Thymus (tissue), 11 donors: ENCODE measurements at regions not wholly inside any gene's neighbourhood (a gene's known extent, or its start where the extent isn't known, plus 50 kb on each side); places are given as distances from the start of the nearest gene placed in this dataset.

Experiments
- DNase-seq, 9 donors: peaks; one replicate each; pipeline ENCODE4 v3.0.0-alpha.2; 2013; ENCODE audit warnings: low spot score in 9 of 9, low read depth in 6 of 9, missing footprints in 1 of 9
- H3K27ac ChIP-seq, 2 donors: one replicate each; pipeline ENCODE4 v1.5.1; 2013; ENCODE audit warnings: control low read depth in 1 of 2, low read depth in 1 of 2, low read length in 1 of 2, mild to moderate bottlenecking in 1 of 2, moderate library complexity in 1 of 2
- H3K27me3 ChIP-seq, 2 donors: one replicate each; pipeline ENCODE4 v1.5.1; 2013; ENCODE audit warnings: low read length in 1 of 2; ENCODE audit not compliant: control insufficient read depth in 2 of 2, insufficient read depth in 1 of 2
- H3K36me3 ChIP-seq, 2 donors: one replicate each; pipeline ENCODE4 v1.5.1; 2013; ENCODE audit warnings: low read length in 1 of 2, mild to moderate bottlenecking in 1 of 2, moderate library complexity in 1 of 2; ENCODE audit not compliant: control insufficient read depth in 2 of 2, insufficient read depth in 2 of 2
- H3K4me1 ChIP-seq, 2 donors: one replicate each; pipeline ENCODE4 v1.5.1; 2013; ENCODE audit warnings: low read length in 2 of 2; ENCODE audit not compliant: control insufficient read depth in 2 of 2, insufficient read depth in 2 of 2
- H3K4me3 ChIP-seq, 2 donors: one replicate each; pipeline ENCODE4 v1.5.1; 2013; ENCODE audit warnings: low read length in 2 of 2, control low read depth in 1 of 2, mild to moderate bottlenecking in 1 of 2
- H3K9me3 ChIP-seq, 2 donors: one replicate each; pipeline ENCODE4 v1.5.1; 2013; ENCODE audit warnings: low read length in 1 of 2, mild to moderate bottlenecking in 1 of 2; ENCODE audit not compliant: control insufficient read depth in 2 of 2, insufficient read depth in 1 of 2
- whole genome bisulfite sequencing: extraction: QIAGEN DNeasy Blood & Tissue Kit; methylation state at CpG from one replicate; pipeline ENCODE4 v1.1.7; 2013; 5-methylcytosine and 5-hydroxymethylcytosine counted together
- donor health status: healthy.

DNA sequence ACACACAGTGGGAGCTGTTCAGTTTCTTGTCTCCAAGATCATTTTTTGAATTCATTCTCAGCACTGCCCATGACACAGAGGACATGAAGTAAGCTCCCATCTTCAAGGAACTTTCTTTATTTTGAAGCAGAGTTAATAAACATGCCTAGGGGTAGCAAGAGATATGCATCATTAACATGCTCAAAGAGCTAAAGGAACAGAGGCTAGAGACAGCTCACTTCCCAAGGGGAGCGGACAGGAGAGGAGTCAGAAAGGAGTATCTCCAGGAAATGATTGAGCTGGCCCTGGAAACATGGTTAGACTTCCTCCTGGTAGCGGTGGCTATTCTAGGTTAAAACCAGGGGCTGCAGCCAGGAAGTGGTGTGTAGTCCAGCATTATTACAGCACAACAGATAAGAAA, 135.9 kb downstream of the GPAM start:
- H3K9me3 ChIP-seq: no peaks in the 10 kb centered on the region
- no peak for DNase-seq
- H3K36me3 ChIP-seq: no peaks in the 10 kb centered on the region
- 13% methylated on average over 2 of the region's 2 CpGs for WGBS
- no peaks in the 10 kb centered on the region for H3K4me1 ChIP-seq
- no peak overlapping the region for H3K4me3 ChIP-seq
- H3K27ac ChIP-seq: no peak overlapping the region
- H3K27me3 ChIP-seq: no peaks in the 10 kb centered on the region

DNA sequence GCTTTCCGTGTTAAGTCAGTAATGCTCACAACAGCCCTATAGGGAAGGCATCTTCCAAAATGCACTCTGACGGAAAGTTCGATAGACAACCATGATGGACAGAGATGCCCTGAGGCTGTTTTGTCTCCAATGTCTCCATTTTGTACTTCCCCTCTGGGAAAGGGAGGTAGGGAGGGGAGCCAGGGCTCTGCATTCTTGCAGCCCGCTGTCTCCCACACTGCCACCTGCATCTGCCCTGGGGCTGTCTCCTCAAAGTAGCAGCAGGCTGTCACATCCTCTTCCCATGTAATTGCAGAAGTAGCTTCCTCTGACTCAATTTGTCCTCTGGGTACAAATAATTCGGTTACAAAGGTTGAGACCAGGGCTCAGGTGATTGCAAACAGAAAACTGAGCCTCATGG, 131.4 kb downstream of the GPAM start:
- no peaks in the 10 kb centered on the region for H3K4me1 ChIP-seq
- 82% methylated on average over 5 of the region's 5 CpGs for WGBS
- H3K9me3 ChIP-seq: no peaks in the 10 kb centered on the region
- H3K4me3 ChIP-seq: no peak overlapping the region
- no peak overlapping the region for H3K27ac ChIP-seq
- no peak for DNase-seq
- no peaks in the 10 kb centered on the region for H3K27me3 ChIP-seq
- H3K36me3 ChIP-seq: no peaks in the 10 kb centered on the region

DNA sequence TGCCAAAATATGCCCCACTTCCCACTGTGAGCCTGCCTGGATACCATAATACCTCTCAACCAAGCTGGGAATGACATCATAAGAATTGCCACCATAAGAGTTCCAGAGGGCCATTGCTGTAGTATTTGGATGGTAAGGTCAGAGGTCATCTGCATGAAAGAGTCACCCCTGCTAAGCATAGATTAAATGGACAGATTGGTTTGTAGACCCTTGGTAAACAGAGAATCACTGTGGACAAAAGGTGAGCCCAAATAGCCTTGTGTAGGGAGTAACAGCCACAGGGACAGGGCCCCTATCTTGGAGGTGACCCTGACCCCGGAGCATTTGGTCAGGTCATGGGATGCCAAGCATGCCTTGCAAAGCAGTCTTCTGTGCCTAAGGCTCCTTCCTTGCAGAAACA, 129.7 kb downstream of the GPAM start:
- no peaks in the 10 kb centered on the region for H3K4me1 ChIP-seq
- H3K4me3 ChIP-seq: no peak overlapping the region
- no peaks in the 10 kb centered on the region for H3K9me3 ChIP-seq
- no peaks in the 10 kb centered on the region for H3K27me3 ChIP-seq
- WGBS: 93% methylated on average over 1 of the region's 1 CpG
- H3K36me3 ChIP-seq: no peaks in the 10 kb centered on the region
- no peak for DNase-seq
- no peak overlapping the region for H3K27ac ChIP-seq

DNA sequence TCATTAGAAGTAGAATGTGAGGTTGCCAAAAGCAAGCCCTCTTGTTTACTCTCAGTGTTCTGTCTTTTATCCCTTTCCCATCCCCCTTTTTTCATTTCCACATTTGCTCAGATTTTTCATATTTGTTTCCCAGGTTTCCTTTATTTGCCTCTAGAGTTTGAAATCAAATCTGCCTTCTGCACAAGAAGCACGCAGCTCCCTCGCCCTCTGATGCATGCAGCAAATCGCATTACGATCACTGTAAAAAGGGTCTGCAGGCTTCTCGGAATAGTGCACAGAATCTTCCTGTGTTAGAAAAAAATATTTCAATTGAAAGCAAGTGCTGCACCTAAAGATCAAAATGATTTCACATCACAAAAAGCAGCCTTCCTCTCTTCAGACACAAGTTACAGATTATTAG, 129.0 kb downstream of the GPAM start:
- Histone ChIP-seq H3K27ac (no peak overlapping the region), H3K27me3 (no peaks in the 10 kb centered on the region), H3K36me3 (no peaks in the 10 kb centered on the region), H3K9me3 (no peaks in the 10 kb centered on the region), H3K4me3 (no peak overlapping the region), H3K4me1 (no peaks in the 10 kb centered on the region)
- DNase-seq: no peak
- WGBS: 88% methylated on average over 5 of the region's 5 CpGs

DNA sequence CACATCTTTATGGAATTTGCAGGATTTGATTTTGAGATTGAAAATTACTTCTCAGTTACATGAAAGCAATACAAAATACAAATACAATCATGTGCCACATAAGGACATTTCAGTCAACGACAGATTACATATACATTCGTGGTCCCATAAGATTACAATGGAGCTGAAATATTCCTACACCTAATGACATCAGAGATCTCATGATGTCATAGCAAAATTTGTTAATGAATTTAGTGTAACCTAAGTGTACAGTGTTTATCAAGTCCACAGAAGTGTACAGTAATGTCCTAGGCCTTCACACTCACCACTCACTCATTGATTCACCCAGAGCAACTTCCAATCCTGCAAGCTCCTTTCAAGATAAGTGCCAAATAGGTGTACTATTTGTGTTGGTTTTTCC, 126.5 kb downstream of the GPAM start:
- DNase-seq: no peak
- Histone ChIP-seq H3K4me1 (no peaks in the 10 kb centered on the region), H3K4me3 (no peak overlapping the region), H3K36me3 (no peaks in the 10 kb centered on the region), H3K9me3 (no peaks in the 10 kb centered on the region), H3K27me3 (no peaks in the 10 kb centered on the region), H3K27ac (no peak overlapping the region)
- WGBS: 96% methylated on average over 2 of the region's 2 CpGs

DNA sequence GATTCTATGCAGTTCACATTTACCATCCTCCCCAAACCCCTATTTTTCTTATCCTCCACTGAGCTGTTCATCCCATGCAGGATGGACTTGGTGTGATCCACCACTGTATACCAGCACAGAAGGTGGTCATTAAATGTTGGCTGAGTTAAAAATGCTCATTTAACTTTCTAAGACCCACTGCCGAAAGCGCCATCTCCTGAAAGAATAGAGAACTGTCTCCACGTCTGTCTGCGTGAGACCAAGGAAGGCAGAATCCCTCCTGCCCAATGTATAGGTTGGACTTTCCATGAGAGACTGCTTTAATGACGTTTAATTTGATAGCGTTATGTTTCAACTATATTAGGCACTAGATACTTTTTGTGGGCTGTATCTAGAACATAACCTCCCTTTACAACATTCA, 124.3 kb downstream of the GPAM start:
- 79% methylated on average over 6 of the region's 6 CpGs for WGBS

DNA sequence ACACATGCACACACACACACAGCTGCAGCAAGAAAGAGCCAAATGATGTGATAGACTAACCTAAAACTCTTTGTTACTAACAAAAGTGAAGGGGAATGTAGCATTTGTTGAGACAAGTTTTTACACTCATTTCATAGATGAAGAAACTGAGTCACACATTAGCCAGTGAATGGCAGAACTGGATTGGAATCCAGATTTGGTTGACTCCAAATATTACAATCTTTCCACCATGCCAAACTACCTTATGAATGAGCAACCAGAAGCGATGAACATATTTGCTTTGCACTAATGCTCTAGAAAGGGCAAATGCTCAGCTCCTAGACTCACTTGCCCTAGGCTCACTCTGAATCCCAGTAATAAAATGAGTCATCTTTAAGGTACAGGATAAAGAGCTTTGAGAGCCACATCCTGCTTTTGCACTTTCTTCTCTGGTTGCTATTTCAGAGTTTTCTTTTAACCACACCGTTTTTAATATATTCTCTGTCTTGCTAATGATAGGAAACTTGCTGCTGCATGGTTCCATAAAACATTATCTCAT, 111.9 kb downstream of the GPAM start:
- Histone ChIP-seq H3K36me3 (no peaks in the 10 kb centered on the region), H3K4me1 (no peaks in the 10 kb centered on the region), H3K27ac (no peak overlapping the region), H3K27me3 (no peaks in the 10 kb centered on the region), H3K4me3 (no peak overlapping the region), H3K9me3 (no peaks in the 10 kb centered on the region)
- no peak for DNase-seq
- WGBS: 94% methylated on average over 2 of the region's 2 CpGs

More for the DNA sequence above, 124.3 kb downstream of the GPAM start:
- DNase-seq: no peak
- H3K9me3 ChIP-seq: no peaks in the 10 kb centered on the region
- H3K36me3 ChIP-seq: no peaks in the 10 kb centered on the region
- H3K4me3 ChIP-seq: no peak overlapping the region
- no peaks in the 10 kb centered on the region for H3K4me1 ChIP-seq
- H3K27ac ChIP-seq: no peak overlapping the region
- no peaks in the 10 kb centered on the region for H3K27me3 ChIP-seq

DNA sequence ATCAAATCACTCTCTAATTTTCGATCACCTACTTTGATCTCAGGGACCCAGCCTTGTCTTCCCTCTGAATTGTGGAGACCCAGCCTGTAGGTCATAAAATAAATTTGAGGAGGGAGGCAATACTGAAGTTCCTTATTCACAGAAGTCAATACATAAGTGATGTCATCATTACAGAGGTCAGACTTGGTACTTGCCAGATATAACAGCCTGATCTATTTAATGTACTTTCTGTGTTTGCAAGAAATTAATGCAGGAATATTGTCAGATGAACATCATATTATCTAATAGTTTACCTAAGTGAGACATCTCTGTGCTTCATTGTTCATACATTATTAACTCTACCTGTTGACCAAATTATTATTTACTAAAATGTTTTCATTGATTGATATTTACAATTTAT, 105.6 kb downstream of the GPAM start:
- Histone ChIP-seq H3K4me3 (no peak overlapping the region), H3K4me1 (no peaks in the 10 kb centered on the region), H3K27me3 (no peaks in the 10 kb centered on the region), H3K27ac (no peak overlapping the region), H3K36me3 (no peaks in the 10 kb centered on the region), H3K9me3 (no peaks in the 10 kb centered on the region)
- WGBS: 90% methylated on average over 1 of the region's 1 CpG
- DNase-seq: no peak

DNA sequence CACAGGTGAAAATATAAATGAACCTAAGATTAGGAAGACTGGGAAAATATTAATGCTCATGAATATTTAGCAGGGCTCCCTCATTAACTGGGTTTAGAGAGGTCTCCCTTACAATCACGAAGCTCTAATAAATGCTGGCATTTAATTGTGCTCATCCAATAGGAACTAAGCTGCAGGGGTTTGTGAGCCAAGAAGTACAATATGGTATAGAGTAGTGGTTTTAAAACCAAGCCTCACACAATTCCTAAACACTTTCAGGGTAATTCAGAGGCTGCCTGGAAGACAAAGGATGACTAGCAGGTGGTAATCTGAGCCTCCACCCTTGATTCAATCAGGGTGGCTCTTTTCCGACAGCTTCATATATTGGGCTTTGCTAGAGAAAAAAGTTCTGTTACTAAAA, 103.3 kb downstream of the GPAM start:
- Histone ChIP-seq H3K36me3 (no peaks in the 10 kb centered on the region), H3K4me1 (no peaks in the 10 kb centered on the region), H3K27ac (no peak overlapping the region), H3K4me3 (no peak overlapping the region), H3K27me3 (no peaks in the 10 kb centered on the region), H3K9me3 (no peaks in the 10 kb centered on the region)
- 70% methylated on average over 2 of the region's 2 CpGs for WGBS
- no peak for DNase-seq

DNA sequence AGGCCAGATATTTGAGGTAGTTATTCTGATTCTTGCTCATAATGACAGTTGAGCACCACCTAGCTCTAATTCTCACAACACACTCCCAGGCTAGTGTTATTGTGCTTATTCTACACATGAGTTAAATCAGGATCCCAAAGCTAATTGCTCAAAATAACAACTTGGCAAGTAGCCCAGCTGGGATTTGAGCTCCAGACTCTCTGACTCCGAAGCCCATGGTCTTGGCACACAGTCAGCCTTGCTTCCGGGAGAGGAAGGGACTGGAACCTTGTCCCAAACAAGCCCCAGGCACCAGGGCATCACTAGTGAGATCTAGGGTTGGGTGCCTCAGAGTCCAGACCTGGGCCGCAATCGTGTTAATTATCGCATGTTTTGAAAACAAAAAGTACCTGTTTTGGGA, 101.4 kb downstream of the GPAM start:
- DNase-seq: no peak
- 94% methylated on average over 5 of the region's 5 CpGs for WGBS

More for the DNA sequence above, 101.4 kb downstream of the GPAM start:
- no peak overlapping the region for H3K27ac ChIP-seq
- no peaks in the 10 kb centered on the region for H3K9me3 ChIP-seq
- no peaks in the 10 kb centered on the region for H3K27me3 ChIP-seq
- H3K4me1 ChIP-seq: no peaks in the 10 kb centered on the region
- no peak overlapping the region for H3K4me3 ChIP-seq
- H3K36me3 ChIP-seq: no peaks in the 10 kb centered on the region
